B cell (primary cell): ENCODE measurements at regions not wholly inside any gene's neighbourhood (a gene's known extent, or its start where the extent isn't known, plus 50 kb on each side); places are given as distances from the start of the nearest gene placed in this dataset.

Experiments
- ATAC-seq: fragments of 200-7000 bp; cut with Tn5 transposase; one replicate; pipeline ENCODE4 v1.10.0; 2021; ENCODE audit warnings: low read depth, mild to moderate bottlenecking, moderate number of reproducible peaks, moderate library complexity
- CTCF ChIA-PET: fragments of 350-600 bp; sonication (Branson Sonifier 250); formaldehyde crosslinking; loops from one replicate; lab custom pipeline; 2021; ENCODE audit warnings: antibody characterized with exemption, inconsistent platforms; lab: Charles Lee
- POLR2A ChIA-PET: fragments of 350-600 bp; sonication (Branson Sonifier 250); formaldehyde crosslinking; loops from one replicate; lab custom pipeline; 2021; ENCODE audit warnings: antibody characterized with exemption; lab: Charles Lee
- DNase-seq: peaks from one replicate; pipeline ENCODE4 v3.0.0; 2013
- H2AFZ ChIP-seq: 2 replicates; pipeline ENCODE4 v1.6.1; 2012; ENCODE audit warnings: mild to moderate bottlenecking, low read depth, low read length; ENCODE audit not compliant: insufficient read depth, poor library complexity, severe bottlenecking
- H3K27ac ChIP-seq, 2 donors: 1 replicate in 1 of 2; 2 replicates in 1 of 2; pipeline ENCODE4 v1.5.1; 2012 to 2013; ENCODE audit warnings: low read length in 2 of 2, mild to moderate bottlenecking in 2 of 2, moderate library complexity in 1 of 2
- H3K27me3 ChIP-seq, 4 experiments: fragments of 200-600 bp in 1 of 4; sonication (generic) in 1 of 4; replicated peaks in 1 of 4; 1 replicate in 2 of 4; 2 replicates in 2 of 4; pipeline versions ENCODE4 v1.6.1 to v1.7.0; 2013 to 2016; ENCODE audit warnings: low read length in 3 of 4, mild to moderate bottlenecking in 2 of 4, mixed read lengths in 1 of 4, moderate library complexity in 1 of 4; ENCODE audit not compliant: insufficient read depth in 4 of 4, control insufficient read depth in 3 of 4; ENCODE audit errors: control extremely low read depth in 1 of 4
- H3K36me3 ChIP-seq, 2 experiments: replicated peaks in 1 of 2; 1 replicate in 1 of 2; 2 replicates in 1 of 2; pipeline versions ENCODE4 v1.6.1 to v1.7.1; 2013; ENCODE audit warnings: low read length in 1 of 2; ENCODE audit not compliant: insufficient read depth in 2 of 2, control insufficient read depth in 1 of 2; ENCODE audit errors: control extremely low read depth in 1 of 2, extremely low read depth in 1 of 2
- H3K4me1 ChIP-seq, 2 donors: fragments of 200-600 bp in 1 of 2; sonication (generic) in 1 of 2; 1 replicate in 1 of 2; 2 replicates in 1 of 2; pipeline versions ENCODE4 v1.5.1 to v1.6.1; 2013 to 2017; ENCODE audit warnings: low read length in 2 of 2; ENCODE audit not compliant: control insufficient read depth in 2 of 2, insufficient read depth in 2 of 2
- H3K4me2 ChIP-seq: replicated peaks from 2 replicates; pipeline ENCODE3; 2012; ENCODE audit warnings: mild to moderate bottlenecking, low read depth, low read length; ENCODE audit not compliant: poor library complexity, severe bottlenecking
- H3K4me3 ChIP-seq, 5 experiments: fragments of 200-600 bp in 1 of 5; sonication (generic) in 1 of 5; 1 replicate in 3 of 5; 2 replicates in 2 of 5; pipeline versions ENCODE4 v1.5.1 to v1.7.0; 2011 to 2016; ENCODE audit warnings: low read length in 4 of 5, mild to moderate bottlenecking in 4 of 5, low read depth in 2 of 5, control low read depth in 1 of 5, moderate library complexity in 1 of 5; ENCODE audit not compliant: insufficient read depth in 1 of 5; ENCODE audit errors: control extremely low read depth in 1 of 5, extremely low read depth in 1 of 5
- H3K79me2 ChIP-seq: fragments of 200-600 bp; sonication (generic); one replicate; pipeline ENCODE4 v1.6.0; 2016; ENCODE audit warnings: low read length; ENCODE audit not compliant: control insufficient read depth, insufficient read depth
- H3K9ac ChIP-seq: fragments of 200-600 bp; sonication (generic); 2 replicates; pipeline ENCODE4 v1.6.1; 2017; ENCODE audit warnings: mild to moderate bottlenecking, low read length, moderate library complexity
- H3K9me3 ChIP-seq, 3 donors: one replicate each; pipeline versions ENCODE4 v1.6.1 to v1.7.1; 2013; ENCODE audit warnings: low read length in 2 of 3; ENCODE audit not compliant: control insufficient read depth in 2 of 3, insufficient read depth in 1 of 3; ENCODE audit errors: control extremely low read depth in 1 of 3
- H4K20me1 ChIP-seq: 2 replicates; pipeline ENCODE4 v1.6.0; 2012; ENCODE audit warnings: mild to moderate bottlenecking, low read length; ENCODE audit not compliant: insufficient read depth, control insufficient read depth, poor library complexity, severe bottlenecking
- H3K27ac Mint-ChIP-seq: one replicate; pipeline ENCODE4 v1.8.0; 2021; ENCODE audit warnings: mixed read lengths
- H3K27me3 Mint-ChIP-seq: one replicate; pipeline ENCODE4 v1.8.0; 2021; ENCODE audit warnings: mixed read lengths
- H3K4me1 Mint-ChIP-seq: one replicate; pipeline ENCODE4 v1.8.0; 2021; ENCODE audit warnings: mixed read lengths
- H3K4me3 Mint-ChIP-seq: one replicate; pipeline ENCODE4 v1.8.0; 2021; ENCODE audit warnings: mixed read lengths
- H3K9me3 Mint-ChIP-seq: one replicate; pipeline ENCODE4 v1.8.0; 2022; ENCODE audit warnings: mixed read lengths; ENCODE audit not compliant: insufficient read depth
- CTCF ChIP-seq: fragments of 200-600 bp; IDR thresholded peaks from one replicate; pipeline ENCODE4 v1.8.0; 2022; ENCODE audit warnings: antibody characterized with exemption, mild to moderate bottlenecking
- EZH2 ChIP-seq: IDR thresholded peaks from 2 replicates; pipeline ENCODE4 v1.6.1; 2012; ENCODE audit warnings: borderline replicate concordance, low read depth, mild to moderate bottlenecking, moderate library complexity, low read length; ENCODE audit not compliant: insufficient read depth, poor library complexity, severe bottlenecking
- WGBS: methylation state at CpG from one replicate; pipeline ENCODE4 v1.1.5; 2013; ENCODE audit warnings: missing lambda C conversion rate; ENCODE audit not compliant: insufficient coverage; 5-methylcytosine and 5-hydroxymethylcytosine counted together
- intact Hi-C: fragments of 100-400 bp; cut with micrococcal nuclease; formaldehyde crosslinking; loops from one replicate; pipeline ENCODE4 v1.10.0; 2022

DNA sequence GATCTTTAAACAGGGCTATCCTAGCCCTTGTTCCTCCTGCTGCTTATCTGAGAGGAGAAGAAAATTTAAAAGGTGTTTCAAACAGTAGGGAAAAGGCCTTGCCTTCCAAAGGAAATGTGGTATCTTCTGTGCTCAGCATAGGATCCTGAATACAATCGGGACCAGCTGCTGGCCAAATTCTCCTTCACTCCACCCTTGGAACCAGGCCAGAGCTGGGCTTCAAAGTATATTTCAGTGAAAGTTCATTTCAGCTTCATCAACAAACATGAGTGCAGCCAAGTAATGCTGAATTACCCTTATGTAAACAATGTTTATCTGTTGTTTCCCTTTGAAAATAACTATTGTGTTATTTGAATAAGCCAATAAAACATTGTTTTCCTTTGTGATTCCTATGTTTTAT lies 146.5 kb upstream of the MEOX2 start:
- 80% methylated on average over 1 of the region's 1 CpG for WGBS
- no peaks in the 10 kb centered on the region for H3K36me3 ChIP-seq
- H3K4me2 ChIP-seq: no peak overlapping the region
- no peaks in the 10 kb centered on the region for H3K9me3 ChIP-seq
- no peak overlapping the region for H3K27ac ChIP-seq
- no peaks in the 10 kb centered on the region for H4K20me1 ChIP-seq
- H3K27me3 ChIP-seq: no peaks in the 10 kb centered on the region
- Mint-ChIP-seq H3K27me3 (no peaks in the 10 kb centered on the region), H3K27ac (no peak overlapping the region), H3K4me3 (no peak overlapping the region), H3K4me1 (no peaks in the 10 kb centered on the region), H3K9me3 (no peaks in the 10 kb centered on the region)
- no peak overlapping the region for H3K9ac ChIP-seq
- ATAC-seq (no peak), DNase-seq (no peak)
- ChIA-PET POLR2A (no interaction called here), CTCF (no interaction called here)
- no peak for TF ChIP-seq EZH2
- no peak for TF ChIP-seq CTCF
- H2AFZ ChIP-seq: no peak overlapping the region
- no peak overlapping the region for H3K4me3 ChIP-seq
- intact Hi-C loops: no loop called here
- H3K79me2 ChIP-seq: no peaks in the 10 kb centered on the region
- no peaks in the 10 kb centered on the region for H3K4me1 ChIP-seq

DNA sequence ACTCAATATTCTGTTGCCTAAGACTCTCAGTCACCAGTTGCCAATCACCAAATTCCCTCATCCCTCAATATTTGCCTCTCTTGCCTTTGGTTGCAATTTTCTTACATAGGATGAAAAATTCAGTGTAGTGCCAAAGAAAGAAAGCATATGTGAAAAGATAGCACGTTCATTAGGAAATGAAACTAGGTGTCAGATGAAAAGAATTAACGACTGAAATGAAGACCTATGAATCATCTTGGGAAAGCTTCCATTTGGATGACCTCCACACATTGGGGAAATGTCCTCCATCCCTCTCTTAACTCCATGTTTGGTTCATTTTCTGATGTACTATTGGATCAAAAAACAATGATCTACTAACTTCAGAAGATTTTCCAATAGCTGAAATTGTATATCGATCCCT lies 145.1 kb upstream of the MEOX2 start:
- no peaks in the 10 kb centered on the region for H3K27me3 ChIP-seq
- no peak overlapping the region for H3K4me3 ChIP-seq
- DNase-seq (no peak), ATAC-seq (no peak)
- no peak overlapping the region for H3K9ac ChIP-seq
- H2AFZ ChIP-seq: no peak overlapping the region
- CTCF ChIA-PET: no interaction called here
- POLR2A ChIA-PET: no interaction called here
- Mint-ChIP-seq H3K4me1 (no peaks in the 10 kb centered on the region), H3K27ac (no peak overlapping the region), H3K27me3 (no peaks in the 10 kb centered on the region), H3K9me3 (no peaks in the 10 kb centered on the region), H3K4me3 (no peak overlapping the region)
- H4K20me1 ChIP-seq: no peaks in the 10 kb centered on the region
- no peak overlapping the region for H3K27ac ChIP-seq
- 90% methylated on average over 2 of the region's 3 CpGs for WGBS
- no peak overlapping the region for H3K4me2 ChIP-seq
- H3K79me2 ChIP-seq: no peaks in the 10 kb centered on the region
- intact Hi-C loops: no loop called here
- H3K4me1 ChIP-seq: no peaks in the 10 kb centered on the region
- H3K9me3 ChIP-seq: no peaks in the 10 kb centered on the region
- no peaks in the 10 kb centered on the region for H3K36me3 ChIP-seq
- no peak for TF ChIP-seq CTCF
